Femur (tissue), 1 donor: ENCODE measurements at regions not wholly inside any gene's neighbourhood (a gene's known extent, or its start where the extent isn't known, plus 50 kb on each side); places are given as distances from the start of the nearest gene placed in this dataset.

Experiments
- DNase-seq: peaks from one replicate; pipeline ENCODE4 v3.0.0-alpha.2; 2017

DNA sequence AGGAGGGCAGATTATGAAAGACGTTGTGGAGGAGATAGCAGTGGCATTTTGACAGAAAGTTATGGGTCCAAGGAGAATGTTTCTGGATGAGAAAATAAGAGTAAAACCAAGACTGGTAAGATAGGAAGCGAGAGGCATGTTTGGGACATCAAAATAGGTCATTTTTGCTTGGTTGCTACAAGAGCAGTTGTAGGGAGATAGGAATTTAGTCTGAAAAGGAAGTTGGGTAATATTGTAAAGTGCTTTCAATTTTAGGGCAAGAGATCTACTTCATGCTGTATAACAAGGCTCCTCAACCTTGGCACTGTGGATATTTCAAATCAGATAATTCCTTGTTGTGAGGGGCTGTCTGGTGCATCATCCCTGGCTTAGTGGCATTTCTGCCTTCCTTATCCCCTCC, 118.0 kb upstream of the DPH6 start:
- DNase-seq: no peak

DNA sequence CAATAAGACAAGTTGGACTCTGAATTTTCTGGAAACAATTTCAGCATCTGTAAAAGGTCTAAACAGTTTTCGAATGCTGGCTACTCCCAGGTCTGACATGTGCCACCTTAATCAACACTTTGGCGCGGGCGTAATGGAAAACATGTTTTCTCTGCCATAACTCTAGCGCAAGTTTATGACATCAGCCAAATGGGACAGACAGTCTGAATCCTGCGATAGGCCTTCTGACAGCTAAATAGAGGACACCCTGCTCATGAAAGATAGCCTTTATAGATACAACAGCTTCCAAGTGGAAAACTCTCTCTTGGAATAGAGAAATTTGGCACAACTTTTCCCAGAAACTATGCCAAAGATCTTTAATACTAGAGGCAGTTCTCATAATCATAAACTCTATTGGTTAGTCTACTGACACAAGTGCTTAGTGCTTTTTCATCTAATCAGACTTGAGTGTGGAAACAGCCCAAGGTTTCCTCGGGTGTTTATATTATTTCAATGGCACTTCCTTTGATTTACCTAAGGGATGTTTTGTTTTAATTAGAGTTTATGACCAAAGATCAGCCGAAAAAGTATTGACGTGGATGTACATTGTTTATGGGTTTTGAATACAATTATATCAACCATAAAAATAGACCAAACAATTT, 120.1 kb upstream of the DPH6 start:
- DNase-seq: peak; percentile 26

DNA sequence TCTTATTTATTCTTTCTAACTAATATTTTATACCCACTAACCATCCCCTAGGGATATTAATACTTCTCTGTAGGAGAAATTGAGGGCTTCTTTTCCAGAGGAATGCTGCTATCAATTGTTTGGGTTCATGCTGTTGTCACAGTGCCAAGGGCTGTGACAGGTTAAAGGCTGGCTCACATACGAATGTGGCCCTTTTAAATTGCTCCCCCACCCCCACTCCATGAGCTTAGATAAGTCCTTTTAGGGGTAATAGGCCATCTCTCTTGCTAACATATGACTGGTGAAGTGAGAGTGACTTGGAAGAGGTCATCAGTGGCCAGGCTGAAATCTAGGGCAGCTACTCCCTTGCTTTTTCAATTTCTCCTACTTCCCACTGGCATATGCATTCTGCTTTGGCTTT, 121.9 kb upstream of the DPH6 start:
- no peak for DNase-seq

DNA sequence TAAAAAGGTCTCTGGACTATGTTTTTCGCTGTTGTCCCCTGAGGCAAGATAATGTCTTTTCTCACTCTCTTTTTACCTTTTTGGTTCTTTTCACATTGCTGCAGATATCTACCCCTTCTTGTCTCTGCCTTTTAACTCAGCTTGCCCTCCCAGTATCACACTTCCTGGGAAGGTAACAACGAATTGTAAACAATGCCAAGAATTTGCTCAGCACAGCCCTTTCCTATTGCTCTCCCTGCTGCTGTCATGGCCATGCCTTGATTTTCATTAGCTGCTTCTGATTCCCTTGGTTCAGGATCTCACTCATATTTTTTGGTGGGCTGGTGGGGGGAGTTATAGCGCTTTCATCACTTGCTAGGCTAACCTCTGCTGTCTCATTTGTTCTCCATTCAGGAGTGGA, 123.1 kb upstream of the DPH6 start:
- no peak for DNase-seq

DNA sequence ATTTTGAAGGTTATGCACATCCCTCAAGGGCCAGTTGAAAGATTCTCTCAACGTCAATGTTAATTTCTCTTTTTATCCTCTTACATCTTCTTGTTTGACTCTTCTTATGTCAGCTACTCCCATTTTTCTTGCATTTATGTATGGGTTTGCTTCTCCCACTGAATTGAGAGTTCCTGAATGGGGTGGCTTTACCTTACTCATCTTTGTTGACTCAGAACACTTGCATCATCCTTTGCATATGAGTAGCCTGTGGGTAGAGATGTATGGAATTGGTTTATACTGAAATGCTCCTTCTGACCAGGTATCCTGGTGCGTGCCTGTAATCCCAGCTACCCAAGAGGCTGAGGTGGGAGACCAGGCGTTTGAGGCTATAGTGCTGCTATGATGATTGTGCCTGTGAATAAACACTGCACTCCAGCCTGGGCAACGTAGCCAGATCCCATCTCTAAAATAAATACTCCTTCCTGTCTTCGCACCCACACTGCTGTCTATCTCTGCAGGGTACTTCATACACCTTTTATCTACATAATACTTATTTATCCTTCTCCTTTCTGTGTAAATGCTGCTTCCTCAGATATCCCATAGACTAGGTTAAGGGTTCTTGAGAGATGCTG, 123.6 kb upstream of the DPH6 start:
- DNase-seq: no peak

DNA sequence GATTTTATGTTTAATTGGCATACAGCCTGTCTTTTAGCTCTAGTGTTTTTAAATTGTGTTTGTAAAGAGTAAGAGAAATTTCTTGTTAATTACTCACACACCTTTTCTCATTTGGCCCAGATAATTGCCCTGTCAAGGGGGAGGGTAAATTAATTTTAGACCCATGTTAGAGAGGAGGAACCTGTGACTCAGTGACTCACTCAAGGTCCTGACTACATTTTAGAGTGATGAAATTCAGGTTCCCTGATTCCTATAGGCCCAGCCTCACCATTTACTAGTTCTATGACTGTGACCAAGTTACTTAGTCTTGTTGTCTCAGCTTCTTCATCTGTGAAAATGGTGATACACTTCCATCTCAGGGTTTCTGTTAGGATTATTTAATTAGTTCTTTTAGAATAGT, 125.2 kb upstream of the DPH6 start:
- DNase-seq: no peak

DNA sequence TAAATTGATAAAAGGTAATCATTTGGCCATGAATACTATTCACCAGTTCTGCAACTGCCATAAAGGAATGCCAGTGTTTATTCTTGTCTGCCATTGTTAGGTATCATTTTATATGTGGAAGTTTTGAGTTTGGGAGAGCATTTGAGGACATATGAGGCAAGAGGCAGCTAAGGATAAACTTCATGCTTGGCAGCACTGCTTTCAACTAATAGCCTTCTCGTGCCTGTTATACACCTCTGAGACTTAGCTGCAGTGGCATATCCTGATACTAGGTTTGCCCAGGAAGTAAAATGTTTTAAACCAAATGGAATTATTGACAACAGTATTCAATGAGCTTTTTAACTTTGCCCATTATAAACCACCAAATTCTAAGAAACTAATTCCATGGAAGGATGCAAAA, 126.0 kb upstream of the DPH6 start:
- no peak for DNase-seq

DNA sequence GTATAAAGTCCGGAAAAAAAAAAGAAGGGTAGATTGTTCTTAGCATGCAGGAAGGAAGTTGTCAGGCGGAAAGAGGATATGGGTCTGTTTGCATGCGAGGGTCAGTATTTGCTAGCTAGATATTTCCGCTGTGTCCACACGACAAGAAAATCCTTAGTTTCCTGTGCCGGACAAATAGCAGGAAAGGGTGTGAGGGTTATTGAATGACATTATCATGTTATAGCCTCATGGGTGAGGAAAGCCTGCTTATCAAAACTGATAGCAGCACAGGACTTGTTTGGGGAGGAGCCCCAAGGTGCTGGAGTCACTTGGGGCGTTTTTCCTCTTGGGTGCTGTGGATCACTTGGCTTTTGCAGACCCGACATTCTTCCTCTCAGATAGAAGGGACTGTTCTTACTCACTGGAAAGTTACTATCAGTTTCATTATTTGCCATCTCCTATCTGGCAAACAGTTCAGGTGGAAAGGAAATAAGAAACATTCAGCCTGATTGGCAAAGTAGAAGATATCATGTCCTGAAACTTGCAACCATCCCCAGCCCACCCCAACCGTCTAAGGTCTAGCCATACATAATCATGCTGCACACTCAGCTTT, 127.2 kb upstream of the DPH6 start:
- no peak for DNase-seq

DNA sequence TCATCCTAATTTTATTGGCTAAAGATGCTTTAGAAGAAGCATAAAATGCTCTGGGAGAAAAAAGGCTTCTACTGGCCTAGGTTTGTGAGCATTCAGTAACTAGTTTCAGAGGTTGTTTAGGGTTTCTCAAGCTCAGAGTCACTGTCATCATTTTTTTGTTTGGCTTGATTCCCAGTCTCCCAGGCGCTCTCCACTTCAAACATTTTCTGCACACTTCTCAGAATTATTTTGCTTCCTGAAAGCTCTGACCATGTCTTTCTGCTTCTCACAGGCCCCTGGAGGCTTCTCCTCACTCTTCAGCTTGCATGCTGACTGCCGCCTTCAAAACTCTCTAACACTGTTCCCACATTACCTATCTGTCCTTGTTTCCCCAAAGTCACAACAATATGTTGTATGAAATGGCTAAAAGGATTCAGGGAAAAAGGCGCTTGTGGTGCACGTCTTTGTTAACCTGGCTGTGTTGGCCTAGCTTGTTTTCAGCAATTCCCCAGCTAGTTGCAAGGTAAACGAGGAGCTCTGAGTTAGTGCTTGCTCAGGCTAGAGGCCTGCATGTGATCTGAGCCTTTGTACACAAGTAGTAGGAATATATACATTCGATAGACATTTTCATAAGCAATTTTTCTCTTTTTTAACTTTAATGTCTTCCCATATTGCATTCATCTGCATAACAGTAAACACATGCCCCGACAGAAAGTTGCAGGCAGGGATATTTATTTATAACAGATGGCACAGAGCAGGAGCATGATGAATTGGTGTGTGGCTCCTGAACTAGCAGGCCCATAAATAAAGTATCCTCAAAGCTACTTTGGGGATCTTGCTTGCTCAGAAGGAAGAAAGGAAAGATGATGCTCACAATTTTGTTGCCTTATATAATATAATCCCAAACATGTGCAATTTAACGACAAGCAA, 129.2 kb upstream of the DPH6 start:
- peak; percentile 25 for DNase-seq

DNA sequence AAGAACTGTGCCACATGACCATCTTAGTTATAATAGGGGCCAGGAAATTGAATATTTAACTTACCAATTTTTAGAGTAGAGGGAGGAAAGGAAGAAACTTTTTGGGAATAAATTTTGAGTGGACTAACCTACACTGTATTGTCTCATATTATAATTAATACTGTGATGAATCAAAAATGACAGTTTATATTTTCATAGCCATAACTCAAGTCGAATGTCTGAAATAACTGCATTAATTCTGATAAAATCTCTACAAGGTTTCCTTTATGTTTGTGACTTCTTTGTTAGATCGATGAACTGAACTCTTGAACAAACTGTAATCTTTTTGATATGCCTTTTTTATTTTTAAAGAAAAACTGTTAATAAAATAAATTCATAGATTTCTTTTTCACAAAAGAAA, 132.8 kb upstream of the DPH6 start:
- DNase-seq: no peak

DNA sequence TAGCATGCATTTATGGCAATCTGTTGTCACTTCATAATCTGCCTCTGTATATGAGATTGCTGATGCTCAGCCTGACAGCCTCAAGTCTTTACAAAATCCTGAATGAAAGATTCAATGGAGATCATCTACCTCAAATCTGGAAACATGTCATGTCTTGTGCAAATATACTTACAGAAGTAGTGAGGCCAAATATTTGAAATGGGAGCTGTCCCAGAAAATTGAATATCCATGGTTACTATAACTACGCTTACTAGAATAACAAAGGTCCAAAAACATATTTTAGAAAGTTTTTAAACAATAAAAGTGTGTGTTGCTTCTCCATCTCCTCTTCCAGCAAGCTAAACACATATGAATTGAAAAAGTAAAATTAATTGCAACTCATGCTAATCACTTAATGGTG, 133.2 kb upstream of the DPH6 start:
- DNase-seq: no peak

DNA sequence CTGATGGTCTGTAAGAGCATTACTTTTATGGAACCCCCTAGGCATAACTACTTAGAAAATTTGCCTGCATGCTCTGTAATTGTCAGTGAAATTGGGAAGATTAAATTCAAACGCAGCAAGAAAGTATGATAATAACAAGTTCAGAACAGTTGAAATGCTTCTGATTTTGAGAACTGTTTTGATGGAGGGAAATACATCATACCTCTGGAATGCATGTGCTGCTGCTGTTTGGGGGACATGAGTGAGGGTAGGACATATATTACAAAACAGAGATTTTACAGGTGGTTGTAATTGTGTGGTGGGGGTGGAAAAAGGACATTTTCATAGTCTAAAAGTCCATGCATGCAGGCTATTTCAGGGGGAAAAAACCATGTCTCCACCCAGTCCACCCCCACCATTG, 135.0 kb upstream of the DPH6 start:
- no peak for DNase-seq

DNA sequence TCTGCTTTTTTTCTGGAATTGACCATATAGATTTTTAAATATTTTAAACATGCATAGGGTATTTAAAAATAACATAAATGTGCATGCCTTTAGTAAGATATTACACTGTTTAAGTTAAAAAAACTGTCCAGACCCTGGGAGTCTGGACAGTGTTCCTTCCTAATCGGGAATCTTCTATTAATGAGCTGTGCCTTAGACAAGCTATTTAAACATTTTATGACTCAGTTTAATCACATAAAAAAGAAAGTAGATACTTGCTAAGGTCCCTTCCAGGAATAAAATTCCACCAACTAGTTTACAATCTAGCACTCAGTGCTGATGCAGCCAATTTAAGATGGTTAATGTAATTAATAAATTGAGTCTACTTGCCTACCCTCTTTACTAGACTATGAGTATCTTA, 140.4 kb upstream of the DPH6 start:
- no peak for DNase-seq

DNA sequence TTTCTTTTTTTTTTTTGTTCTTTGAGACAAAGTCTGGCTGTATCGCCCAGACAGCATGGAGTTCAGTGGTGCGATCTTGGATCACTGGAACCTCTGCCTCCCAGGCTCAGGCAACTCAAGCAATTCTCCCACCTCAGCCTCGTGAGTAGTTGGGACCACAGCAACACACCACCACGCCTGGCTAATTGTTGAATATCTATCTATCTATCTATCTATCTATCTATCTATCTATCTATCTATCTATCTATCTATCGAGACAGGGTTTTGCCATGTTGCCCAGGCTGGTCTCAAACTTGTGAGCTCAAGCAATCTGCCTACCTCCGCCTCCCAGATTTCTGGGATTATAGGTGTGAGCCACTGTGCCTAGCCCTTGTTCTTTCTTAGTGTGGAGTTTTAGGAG, 143.3 kb upstream of the DPH6 start:
- DNase-seq: no peak

DNA sequence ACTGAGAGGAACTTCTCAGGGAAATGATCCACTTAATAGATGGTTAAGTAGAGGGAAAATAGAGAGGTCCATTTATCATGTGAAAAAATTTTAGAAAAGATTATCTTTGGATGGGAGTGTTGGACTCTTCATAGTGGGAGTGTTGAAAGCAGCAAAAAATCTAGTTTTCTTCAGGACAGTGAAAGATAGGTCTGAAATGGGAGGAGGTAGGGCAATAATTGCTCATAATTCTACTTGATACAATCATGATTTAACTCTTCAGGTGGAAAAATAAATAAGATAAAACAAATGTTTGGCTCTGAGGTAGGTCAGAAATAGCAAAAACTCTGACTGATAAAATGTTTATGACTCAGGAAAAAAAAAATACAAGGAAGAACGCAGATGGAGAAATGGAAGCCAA, 144.1 kb upstream of the DPH6 start:
- DNase-seq: no peak

DNA sequence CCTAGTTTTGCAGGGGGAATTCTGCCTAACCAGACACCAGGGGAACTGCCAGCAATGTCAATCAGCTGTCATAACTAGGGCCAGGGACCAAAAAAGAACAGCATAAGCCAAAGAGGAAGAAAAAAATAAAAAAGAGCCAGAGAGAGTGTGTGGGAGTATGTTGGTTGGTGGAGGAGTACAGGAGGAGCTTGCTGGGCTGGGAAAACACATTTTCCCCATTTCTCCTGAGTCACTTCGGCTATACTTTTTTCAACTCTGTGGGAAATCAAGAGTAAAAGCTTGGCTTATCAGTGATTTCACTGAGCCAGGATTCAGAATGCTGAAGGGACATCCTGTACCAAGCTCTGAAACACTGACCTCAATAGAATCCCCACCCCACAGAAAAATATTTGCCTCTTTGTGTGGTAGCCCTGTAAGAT, 144.7 kb upstream of the DPH6 start:
- no peak for DNase-seq

DNA sequence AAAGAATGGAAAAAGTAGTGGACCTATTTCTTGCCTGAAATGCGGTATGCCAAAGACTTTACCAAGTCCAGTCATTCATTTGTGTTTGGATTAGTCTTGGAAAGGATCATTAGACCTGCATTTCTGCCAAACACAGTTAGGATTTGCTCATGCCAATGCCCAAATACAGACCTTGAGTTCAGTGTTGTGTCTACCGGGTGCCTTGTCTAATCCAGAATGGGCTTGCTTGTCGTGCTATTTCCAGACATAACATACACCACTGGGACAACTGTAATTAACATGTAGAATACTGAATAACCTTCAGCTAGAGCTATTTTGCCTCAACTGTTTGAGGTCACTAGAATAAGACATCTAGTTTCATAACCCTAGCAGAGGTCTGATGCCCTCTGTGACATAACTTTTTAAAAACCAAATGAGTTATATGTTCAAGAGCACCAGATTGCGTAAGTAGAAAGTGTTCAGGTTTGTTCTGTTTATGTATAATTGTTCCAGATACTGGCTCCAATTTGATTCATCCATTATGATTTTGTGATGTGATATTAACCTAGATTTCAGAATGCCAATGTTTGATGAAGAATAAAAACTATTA, 145.3 kb upstream of the DPH6 start:
- no peak for DNase-seq

DNA sequence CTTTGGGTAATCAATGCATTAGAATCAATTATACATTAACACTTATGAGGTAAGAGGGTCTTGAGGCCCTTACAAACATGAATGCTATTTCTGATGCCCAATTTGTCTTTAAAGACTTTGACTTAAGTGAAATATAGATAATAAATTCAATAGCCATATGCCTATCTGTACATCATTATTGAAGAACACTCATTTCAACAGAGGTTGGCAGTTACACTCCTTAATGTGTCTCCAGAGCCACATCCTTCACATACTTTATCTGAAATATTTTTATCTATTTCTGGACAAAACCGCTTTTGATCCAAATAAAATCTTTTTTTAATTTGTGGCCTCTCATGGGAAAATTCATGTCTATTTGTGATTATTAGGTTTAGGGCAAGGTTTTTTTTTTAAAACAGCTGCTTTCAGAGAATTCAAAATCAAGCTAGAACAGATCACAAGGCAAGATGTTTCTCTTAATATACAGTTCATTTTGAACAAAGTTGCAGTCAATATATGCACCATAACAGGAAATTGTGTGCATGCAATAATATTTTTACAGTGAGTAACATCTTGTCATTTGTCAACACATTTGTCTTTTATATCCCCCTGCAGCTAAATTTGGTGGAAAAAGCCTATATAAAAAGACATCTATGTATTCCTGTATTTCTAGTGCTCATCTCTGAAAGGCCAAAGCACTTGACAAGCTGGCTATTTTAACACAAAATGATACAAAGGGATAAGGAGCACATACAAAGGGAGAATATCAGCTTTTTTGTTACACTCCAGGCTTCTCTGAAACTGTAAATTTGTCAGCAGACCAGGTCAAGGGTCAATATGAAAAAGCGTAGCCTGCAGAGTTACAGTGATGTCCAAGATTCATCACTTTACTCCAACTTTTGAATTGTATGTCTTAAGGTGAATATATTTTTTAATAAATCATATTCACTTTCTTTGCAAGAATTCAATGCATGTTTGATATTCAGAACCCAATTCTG, 146.2 kb upstream of the DPH6 start:
- DNase-seq: no peak

DNA sequence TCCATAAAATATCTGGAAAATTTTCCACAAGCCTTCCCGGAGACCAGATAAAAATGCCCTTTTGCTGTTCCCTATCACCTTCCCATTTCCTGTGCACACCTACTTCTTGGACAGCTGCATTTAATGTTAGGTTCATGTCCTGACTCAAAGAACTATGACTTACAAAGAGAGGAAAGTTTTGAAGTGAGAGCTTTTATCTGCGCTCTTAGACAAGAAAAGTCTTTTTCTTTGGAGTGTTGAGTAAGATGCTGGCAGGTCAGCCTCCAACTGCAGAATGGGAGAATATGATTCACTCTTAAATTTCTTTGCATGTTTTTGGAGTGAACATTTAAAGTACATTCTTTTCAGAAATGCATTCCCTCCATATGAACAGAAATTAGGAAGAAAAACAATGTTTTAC, 147.3 kb upstream of the DPH6 start:
- DNase-seq: no peak

DNA sequence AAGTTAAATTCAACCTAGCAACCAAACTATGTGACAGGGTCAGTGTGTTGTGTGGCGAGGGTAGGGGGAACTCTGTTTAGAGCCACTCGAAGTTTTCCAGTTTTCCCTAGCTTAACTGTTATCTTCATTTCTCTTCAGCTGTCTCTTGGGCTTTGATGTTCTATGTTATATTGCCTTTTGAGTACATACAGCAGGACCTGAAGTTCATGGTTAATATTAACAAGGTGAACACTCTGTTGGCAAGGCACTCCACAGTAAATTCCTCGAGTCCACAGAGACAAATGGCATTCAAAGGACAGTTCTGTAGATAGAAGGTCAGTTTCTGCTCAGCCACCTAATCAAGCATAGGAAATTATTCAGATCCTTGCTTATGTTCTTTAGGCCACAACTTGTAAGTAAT, 147.9 kb upstream of the DPH6 start:
- DNase-seq: no peak

DNA sequence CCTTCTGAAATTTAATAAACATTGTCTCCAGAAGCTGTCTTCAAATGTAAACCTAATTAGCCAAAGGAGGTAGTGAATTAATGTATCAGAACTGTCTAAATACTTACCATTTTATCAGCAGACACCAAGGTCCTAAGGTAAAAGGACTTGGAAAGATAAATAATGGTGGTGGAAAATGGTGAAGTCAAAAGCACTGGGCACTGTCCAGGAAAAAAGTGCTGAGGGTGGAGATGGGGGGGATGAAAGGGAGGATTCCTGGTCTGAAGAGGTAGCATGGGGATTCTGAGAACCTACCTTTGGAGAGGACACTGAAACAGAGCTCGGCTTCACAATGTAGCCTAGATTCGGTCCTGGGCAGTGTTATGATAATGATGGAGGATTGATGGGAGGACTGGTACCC, 149.0 kb upstream of the DPH6 start:
- no peak for DNase-seq

DNA sequence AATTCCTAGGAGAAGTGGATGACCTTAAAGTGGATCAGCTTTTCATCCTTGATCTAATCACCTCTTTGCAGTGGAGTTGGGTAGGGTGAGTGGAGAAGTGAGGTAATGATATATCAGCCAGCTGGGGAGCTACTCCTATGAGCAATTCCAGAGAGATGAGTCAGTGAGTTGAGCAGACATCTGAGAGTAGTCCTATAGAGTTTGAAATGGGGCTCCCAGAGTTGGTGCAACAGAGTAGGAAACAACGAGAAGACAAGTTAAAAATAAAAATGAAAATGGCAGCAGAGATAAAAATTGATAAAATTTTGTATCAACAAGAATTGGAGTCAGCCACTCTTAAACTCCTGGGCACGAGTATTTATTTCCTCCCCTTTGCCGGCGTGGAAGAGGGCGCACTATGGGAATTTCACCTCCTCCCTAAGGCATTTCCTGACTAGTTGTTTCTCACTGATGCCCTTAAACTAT, 150.8 kb upstream of the DPH6 start:
- DNase-seq: no peak
